ENCODE measurements at regions not wholly inside any gene's neighbourhood (a gene's known extent, or its start where the extent isn't known, plus 50 kb on each side); places are given as distances from the start of the nearest gene placed in this dataset.

DNA sequence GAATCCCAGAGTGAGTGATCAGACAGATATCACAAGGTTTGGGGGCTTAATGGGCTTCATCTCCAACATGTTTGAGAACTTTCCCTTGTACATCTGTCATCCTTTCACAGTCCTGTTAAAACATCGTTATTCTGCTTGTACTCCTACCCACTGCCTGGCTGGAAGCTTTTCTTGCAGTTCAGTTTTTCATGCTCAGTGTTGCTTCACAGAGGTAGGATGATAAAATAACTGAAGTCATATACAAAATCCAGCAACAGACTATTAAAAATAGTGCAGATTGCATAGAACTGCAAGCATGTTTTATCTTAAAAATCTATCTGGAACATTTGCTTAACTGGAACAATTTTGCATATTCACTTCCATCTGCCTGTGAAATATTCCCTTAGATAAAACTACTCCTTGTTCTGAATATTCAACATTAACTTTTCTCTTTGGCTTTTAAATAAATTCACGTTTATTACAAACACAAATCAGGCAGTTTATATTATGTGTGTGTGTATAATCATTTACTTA lies 579.6 kb upstream of the IGFBP7 start:
- no peak for TF ChIP-seq RARB (CRISPR knock-in tag; IDR thresholded peaks at IDR 0.05)
- no peak for TF ChIP-seq ARNTL (CRISPR knock-in tag; IDR thresholded peaks at IDR 0.05; ENCODE audit: borderline replicate concordance, low read depth)
- TF ChIP-seq PPARA (CRISPR knock-in tag; IDR thresholded peaks at IDR 0.05; ENCODE audit: borderline replicate concordance) = no peak
- no peak for TF ChIP-seq TCF4 (CRISPR knock-in tag; IDR thresholded peaks at IDR 0.05; ENCODE audit: borderline replicate concordance)

All from SK-N-SH treated with all-trans-retinoic acid at 6 μM for 48 hours (cell line).